GM08714 (cell line): ENCODE measurements at regions not wholly inside any gene's neighbourhood (a gene's known extent, or its start where the extent isn't known, plus 50 kb on each side); places are given as distances from the start of the nearest gene placed in this dataset.
"Not testable (repeated sequence)": the region's sequence is repeated elsewhere in the genome, so short reads cannot be mapped to it uniquely, and the experiment has no call there.

Experiments used
- H3K4me3 ChIP-seq: fragments of 200-500 bp; sonication (Bioruptor generic); 2 replicates; pipeline ENCODE4 v1.5.1; 2014; ENCODE audit warnings: mild to moderate bottlenecking, low read length, inconsistent platforms
- ZNF274 ChIP-seq: IDR thresholded peaks from 2 replicates; pipeline ENCODE4 v1.6.1; 2012; ENCODE audit warnings: mild to moderate bottlenecking, low read depth, low read length

DNA sequence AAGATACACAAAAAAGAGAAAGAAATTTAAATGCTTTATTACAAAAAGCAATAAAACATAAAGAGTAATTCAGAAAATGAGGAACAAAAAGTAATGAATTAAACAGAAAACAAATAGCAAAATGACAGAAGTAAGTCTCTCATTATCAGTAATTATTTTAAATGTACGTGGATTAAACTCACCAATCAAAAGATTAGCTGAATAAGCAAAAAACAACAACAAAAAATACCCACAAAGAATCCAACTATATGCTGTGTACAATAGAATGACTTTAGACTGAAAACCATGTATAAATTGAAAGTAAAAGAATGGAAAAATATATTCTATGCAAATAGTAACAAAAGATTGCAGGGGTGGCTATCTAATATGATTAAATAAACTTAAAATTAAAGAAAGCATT is 1006.8 kb downstream of the SLC16A7 start:
- no peak for TF ChIP-seq ZNF274
- H3K4me3 ChIP-seq: no peak overlapping the region

GRCh38 chr12:60603475-60603874 is 1007.6 kb downstream of the SLC16A7 start:
- H3K4me3 ChIP-seq: not testable (repeated sequence)

GRCh38 chr12:60616400-60616799 is 1020.6 kb downstream of the SLC16A7 start:
- no peak overlapping the region for H3K4me3 ChIP-seq
- no peak for TF ChIP-seq ZNF274

DNA sequence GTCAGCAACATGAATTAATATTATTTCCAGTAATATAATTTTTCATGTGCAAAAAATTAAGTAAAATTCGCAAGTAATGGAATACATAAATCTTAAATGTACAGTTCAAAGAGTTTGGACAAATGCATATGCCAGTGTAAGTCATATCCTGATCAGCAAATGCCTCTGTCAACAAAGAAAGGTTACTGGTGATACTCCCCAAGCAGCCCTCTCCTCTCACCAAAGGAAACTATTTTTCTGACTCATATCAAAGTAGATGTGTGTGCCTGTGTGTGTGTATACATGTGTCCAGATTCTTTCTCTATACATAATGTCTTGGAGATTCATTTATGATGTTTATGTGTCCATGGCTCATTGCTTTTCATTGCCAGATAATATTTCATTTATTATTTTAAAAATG is 1035.0 kb downstream of the SLC16A7 start:
- no peak overlapping the region for H3K4me3 ChIP-seq
- no peak for TF ChIP-seq ZNF274

DNA sequence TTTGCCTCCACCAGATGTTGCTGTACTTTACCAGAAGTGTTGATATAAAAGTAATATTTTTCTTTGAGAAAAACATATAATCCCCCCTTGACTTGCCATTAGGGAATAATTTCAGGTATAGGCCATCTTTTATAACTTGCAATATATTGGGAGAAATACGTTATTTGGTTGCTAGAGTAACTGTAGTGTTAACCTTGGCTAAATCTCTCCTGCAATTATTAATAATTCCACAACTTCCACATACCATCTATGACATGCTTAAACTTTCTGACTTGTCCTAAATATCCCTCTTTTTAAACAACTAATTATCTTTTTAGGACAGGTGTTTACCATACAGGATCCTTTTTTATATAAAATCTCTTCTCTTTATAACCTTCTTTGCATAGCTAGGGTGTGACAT is 1048.2 kb downstream of the SLC16A7 start:
- H3K4me3 ChIP-seq: no peak overlapping the region
- no peak for TF ChIP-seq ZNF274

- no peak overlapping the region for H3K4me3 ChIP-seq
- TF ChIP-seq ZNF274: no peak
These were observed 1071.1 kb downstream of the SLC16A7 start for GRCh38 chr12:60666895-60667294.

- H3K4me3 ChIP-seq: no peak overlapping the region
- no peak for TF ChIP-seq ZNF274
These were observed 1077.1 kb downstream of the SLC16A7 start for GRCh38 chr12:60672949-60673348.

DNA sequence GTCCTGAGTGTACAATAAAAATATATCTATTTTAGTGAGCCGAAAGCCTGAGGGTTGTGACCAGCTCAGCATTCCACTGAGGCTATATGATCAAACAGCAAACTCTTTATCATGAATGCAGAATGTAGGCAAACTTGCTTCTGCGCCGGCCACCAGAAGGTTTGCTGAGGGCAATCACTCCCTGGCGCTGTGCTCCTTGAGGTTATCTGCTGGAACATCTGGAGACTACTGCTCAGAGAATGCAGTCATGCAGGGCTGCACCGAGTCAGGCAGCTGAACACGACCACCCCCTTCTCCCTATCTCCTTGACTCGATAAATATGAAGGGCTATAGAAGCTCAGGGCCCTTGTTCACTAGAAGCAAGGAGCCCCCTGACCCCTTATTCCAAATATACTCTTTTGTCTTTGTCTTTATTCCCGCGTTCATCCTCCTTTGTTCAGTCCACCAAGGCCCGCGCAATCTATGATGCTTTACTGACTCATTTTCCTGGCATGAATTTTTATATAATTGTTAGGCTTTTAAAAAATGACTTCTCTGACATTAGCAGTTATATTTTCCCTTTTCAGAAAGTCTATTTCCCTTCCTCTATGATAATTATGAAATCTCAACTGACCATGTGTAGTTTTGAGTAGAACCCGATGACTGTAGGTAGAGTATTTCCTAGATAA is 1089.3 kb downstream of the SLC16A7 start:
- no peak overlapping the region for H3K4me3 ChIP-seq
- no peak for TF ChIP-seq ZNF274

- no peak overlapping the region for H3K4me3 ChIP-seq
These were observed 1093.3 kb downstream of the SLC16A7 start for GRCh38 chr12:60689137-60689536.

DNA sequence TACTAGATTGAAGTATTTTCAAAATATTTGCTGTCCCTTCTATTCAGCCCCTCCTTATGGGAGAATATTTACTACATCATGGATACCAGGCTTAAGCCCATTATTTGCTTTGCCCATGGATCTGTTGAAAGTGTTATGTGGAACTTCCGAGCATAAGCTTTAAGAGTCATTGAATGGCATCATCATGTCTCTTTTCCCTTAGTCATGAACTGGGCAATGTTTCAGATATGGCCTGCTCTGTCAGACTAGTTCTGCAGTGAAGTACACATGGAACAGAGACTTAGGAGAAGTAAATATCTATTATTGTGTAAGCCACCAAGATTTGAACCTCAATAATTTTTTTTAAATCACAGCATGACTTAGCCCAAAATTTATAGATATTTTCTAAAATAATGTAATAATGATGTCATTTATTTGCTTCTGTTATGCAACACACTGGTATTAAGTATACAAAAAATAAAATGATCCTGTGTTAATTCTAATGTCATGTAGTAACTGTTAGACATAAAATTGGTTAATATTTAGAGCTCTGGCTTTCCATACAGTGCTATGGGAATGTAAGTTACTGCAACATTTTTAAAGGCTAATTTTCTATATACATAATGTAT is 1097.3 kb downstream of the SLC16A7 start:
- H3K4me3 ChIP-seq: no peak overlapping the region
- TF ChIP-seq ZNF274: no peak

More at GRCh38 chr12:60689137-60689536, 1093.3 kb downstream of the SLC16A7 start:
- TF ChIP-seq ZNF274: no peak

GRCh38 chr12:60704171-60704914 is 1108.5 kb downstream of the SLC16A7 start:
- no peak for TF ChIP-seq ZNF274
- H3K4me3 ChIP-seq: no peak overlapping the region

- TF ChIP-seq ZNF274: no peak
- H3K4me3 ChIP-seq: no peak overlapping the region
These were observed 1114.4 kb downstream of the SLC16A7 start for GRCh38 chr12:60710246-60710645.

- H3K4me3 ChIP-seq: no peak overlapping the region
- no peak for TF ChIP-seq ZNF274
These were observed 1118.5 kb downstream of the SLC16A7 start for GRCh38 chr12:60714141-60714900.

GRCh38 chr12:60724475-60724874 is 1128.6 kb downstream of the SLC16A7 start:
- no peak for TF ChIP-seq ZNF274
- no peak overlapping the region for H3K4me3 ChIP-seq
